CD4-positive, alpha-beta T cell treated with Interleukin-6 at 100 ng/mL for 8 hours (primary cell): ENCODE measurements at regions not wholly inside any gene's neighbourhood (a gene's known extent, or its start where the extent isn't known, plus 50 kb on each side); places are given as distances from the start of the nearest gene placed in this dataset.
"Not testable (repeated sequence)": the region's sequence is repeated elsewhere in the genome, so short reads cannot be mapped to it uniquely, and the experiment has no call there.

Source experiments
- DNase-seq: peaks from one replicate; pipeline ENCODE4 v3.0.0-alpha.2; 2020; ENCODE audit warnings: mixed read lengths, low spot score

GRCh38 chr18:76643996-76644395, 149.0 kb upstream of the ZNF516 start:
- no peak for DNase-seq

- DNase-seq: no peak
Measured at GRCh38 chr18:76643199-76643598, 148.2 kb upstream of the ZNF516 start.

GRCh38 chr18:76640438-76640837, 145.4 kb upstream of the ZNF516 start:
- no peak for DNase-seq

GRCh38 chr18:76634564-76634963, 139.5 kb upstream of the ZNF516 start:
- DNase-seq: no peak

- no peak for DNase-seq
Measured at GRCh38 chr18:76633588-76634269, 138.7 kb upstream of the ZNF516 start.

- DNase-seq: no peak
Measured at GRCh38 chr18:76627444-76627843, 132.4 kb upstream of the ZNF516 start.

- DNase-seq: no peak
Measured at GRCh38 chr18:76626991-76627390, 131.9 kb upstream of the ZNF516 start.

GRCh38 chr18:76622651-76623050, 127.6 kb upstream of the ZNF516 start:
- DNase-seq: no peak

GRCh38 chr18:76621782-76622495, 126.9 kb upstream of the ZNF516 start:
- no peak for DNase-seq

- no peak for DNase-seq
Measured at GRCh38 chr18:76621226-76621625, 126.2 kb upstream of the ZNF516 start.

GRCh38 chr18:76620321-76621170, 125.5 kb upstream of the ZNF516 start:
- DNase-seq: peak; percentile 10

GRCh38 chr18:76619621-76620315, 124.7 kb upstream of the ZNF516 start:
- no peak for DNase-seq

GRCh38 chr18:76619261-76619620, 124.2 kb upstream of the ZNF516 start:
- no peak for DNase-seq

- DNase-seq: no peak
Measured at GRCh38 chr18:76618721-76619120, 123.7 kb upstream of the ZNF516 start.

- no peak for DNase-seq
Measured at GRCh38 chr18:76616373-76616772, 121.3 kb upstream of the ZNF516 start.

GRCh38 chr18:76615065-76615733, 120.2 kb upstream of the ZNF516 start:
- DNase-seq: no peak

- DNase-seq: no peak
Measured at GRCh38 chr18:76613755-76614120, 118.7 kb upstream of the ZNF516 start.

GRCh38 chr18:76613053-76613754, 118.2 kb upstream of the ZNF516 start:
- no peak for DNase-seq

GRCh38 chr18:76611750-76612045, 116.7 kb upstream of the ZNF516 start:
- DNase-seq: not testable (repeated sequence)

- DNase-seq: no peak
Measured at GRCh38 chr18:76610933-76611749, 116.1 kb upstream of the ZNF516 start.
